Astrocyte (in vitro differentiated cells and primary cell): ENCODE measurements at regions not wholly inside any gene's neighbourhood (a gene's known extent, or its start where the extent isn't known, plus 50 kb on each side); places are given as distances from the start of the nearest gene placed in this dataset.

ENCODE experiments used
- CTCF ChIP-seq: IDR thresholded peaks from 2 replicates; pipeline ENCODE4 v1.5.1; 2011; ENCODE audit warnings: low read depth, mild to moderate bottlenecking, inconsistent platforms, low read length, moderate library complexity; ENCODE audit not compliant: insufficient read depth
- EZH2 ChIP-seq: IDR thresholded peaks from 2 replicates; pipeline ENCODE4 v1.6.1; 2012; ENCODE audit warnings: mild to moderate bottlenecking, low read length, inconsistent platforms; ENCODE audit not compliant: insufficient read depth

DNA sequence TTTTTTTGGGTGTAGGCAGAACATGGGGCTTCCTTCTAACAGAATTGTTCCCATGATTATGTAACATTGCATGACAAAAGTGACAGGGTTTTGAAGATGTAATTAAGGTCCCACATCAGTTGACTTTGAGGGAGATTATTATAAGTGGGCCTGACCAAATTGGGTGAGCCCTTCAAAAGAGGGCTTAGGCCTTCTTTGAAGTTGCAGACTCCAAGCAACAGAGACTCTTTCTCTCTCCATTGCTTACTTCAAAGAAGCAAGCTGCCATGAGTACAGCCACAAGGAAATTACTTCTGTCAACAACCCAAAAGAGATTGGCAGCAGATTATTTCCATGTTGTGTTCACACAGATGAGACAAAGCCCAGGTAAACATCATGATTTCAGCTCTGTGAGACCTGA lies 348.2 kb downstream of the PDCD6IP start:
- TF ChIP-seq CTCF: no peak
- no peak for TF ChIP-seq EZH2
